HG03095 (cell line): ENCODE measurements at regions not wholly inside any gene's neighbourhood (a gene's known extent, or its start where the extent isn't known, plus 50 kb on each side); places are given as distances from the start of the nearest gene placed in this dataset.
"Not testable (repeated sequence)": the region's sequence is repeated elsewhere in the genome, so short reads cannot be mapped to it uniquely, and the experiment has no call there.

Source experiments
- ATAC-seq: cut with Tn5 transposase; IDR thresholded peaks from one replicate; pipeline ENCODE4 v1.9.1; 2021; ENCODE audit warnings: moderate library complexity; ENCODE audit not compliant: unreplicated experiment

DNA sequence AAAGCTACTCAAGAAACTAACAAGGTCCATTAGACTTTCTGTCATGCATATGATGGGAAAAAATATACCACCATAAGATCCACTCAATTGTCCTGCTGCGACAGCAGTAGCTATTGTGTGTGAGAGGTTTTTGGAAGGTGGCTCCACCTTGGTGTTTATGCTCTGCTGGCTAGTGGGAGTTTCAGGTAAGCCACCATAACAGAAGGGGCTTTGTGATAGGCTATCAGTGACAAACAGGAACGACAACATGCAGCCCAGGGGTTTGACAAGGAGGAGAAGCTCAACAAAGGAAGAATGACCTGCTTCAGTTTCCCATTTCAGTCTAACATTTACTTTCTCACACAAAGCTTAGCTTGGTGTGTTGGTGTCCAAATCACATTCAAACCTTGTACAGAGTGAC lies 182.6 kb downstream of the ATOH1 start:
- no peak for ATAC-seq

DNA sequence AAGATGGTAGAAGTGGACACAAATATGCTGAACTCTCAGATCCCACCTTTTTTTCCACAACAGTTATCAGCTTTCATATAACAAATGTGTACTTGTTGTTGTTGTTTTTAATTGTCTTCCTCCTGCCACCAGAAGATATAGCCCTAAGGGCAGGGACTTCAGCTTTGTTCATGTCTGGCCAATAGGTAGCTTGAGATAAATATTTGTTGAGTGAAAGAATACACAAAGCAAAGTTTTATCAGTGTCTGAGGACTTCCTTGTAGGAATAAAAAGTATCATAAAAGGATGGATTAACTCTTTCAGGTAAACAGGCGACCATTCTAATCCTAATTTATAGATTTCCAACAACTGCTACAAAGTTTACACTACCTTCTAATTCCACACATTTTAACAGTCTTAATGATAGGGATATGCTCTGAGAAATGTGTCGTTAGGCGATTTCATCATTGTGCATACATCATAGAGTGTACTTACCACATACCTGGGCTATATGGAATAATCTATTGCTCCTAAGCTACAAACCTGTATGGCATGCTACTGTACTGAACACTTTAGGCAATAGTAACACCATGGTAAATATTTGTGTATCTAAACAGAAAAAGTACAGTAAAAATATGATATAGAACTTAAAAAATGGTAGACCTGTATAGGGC lies 186.1 kb downstream of the ATOH1 start:
- no peak for ATAC-seq

GRCh38 chr4:94015956-94016355 lies 187.4 kb downstream of the ATOH1 start:
- ATAC-seq: no peak

DNA sequence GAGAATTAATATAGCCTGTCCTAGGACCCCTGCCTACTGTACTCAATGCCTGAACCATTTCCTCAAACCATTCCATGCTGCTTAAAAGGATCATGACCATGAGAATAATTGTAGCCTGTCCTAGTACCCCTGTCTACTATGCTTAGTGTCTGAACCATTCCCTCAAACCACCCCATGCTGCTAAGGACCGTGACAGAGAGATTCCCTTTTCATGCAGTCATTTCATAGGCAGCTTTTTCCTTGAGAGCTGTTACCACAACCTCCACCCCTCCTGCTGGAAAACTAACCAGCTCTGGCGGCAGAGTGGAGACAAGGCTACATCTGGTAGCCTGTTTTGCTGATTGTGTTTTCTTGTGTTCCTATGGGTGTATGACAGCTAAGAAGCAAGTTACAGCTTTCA lies 174.9 kb upstream of the SMARCAD1 start:
- no peak for ATAC-seq

DNA sequence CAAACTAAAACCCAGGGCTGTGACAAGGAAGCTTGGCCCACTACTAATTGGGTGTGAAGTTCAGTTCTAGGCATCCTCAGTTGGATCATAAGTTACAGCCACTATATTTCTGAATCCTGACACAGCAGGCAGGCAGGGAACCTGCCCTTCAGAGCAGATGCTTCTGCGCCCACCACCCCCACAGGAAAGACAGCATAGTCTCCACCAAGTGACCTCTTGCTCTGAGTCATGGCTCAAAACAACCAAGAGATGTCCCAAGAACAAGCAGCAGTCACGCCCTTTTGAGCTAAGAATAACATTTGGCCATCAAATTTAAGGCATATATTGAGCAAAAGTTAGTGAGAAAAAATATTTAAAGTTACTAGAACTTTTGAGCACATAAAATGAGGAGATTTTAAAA lies 170.7 kb upstream of the SMARCAD1 start:
- ATAC-seq: peak; percentile 63

DNA sequence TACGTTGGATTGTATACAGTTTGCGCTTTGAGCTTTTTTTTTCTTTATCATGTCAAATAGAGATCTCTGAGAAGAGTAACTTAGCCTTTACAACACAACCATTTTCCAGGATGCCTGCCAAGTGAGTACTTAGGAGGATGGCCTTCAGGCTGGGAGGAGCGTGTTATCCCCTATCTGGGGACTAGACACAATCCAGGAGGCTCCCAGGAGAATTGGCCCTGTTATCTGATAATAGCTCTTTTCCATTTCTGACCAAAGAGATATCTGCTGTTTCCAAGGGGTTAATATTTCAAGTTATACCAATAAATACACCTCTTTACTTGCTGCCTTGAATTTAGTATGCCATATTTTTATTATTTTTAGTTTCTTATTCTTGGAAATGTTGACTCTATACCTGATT lies 169.5 kb upstream of the SMARCAD1 start:
- ATAC-seq: no peak

DNA sequence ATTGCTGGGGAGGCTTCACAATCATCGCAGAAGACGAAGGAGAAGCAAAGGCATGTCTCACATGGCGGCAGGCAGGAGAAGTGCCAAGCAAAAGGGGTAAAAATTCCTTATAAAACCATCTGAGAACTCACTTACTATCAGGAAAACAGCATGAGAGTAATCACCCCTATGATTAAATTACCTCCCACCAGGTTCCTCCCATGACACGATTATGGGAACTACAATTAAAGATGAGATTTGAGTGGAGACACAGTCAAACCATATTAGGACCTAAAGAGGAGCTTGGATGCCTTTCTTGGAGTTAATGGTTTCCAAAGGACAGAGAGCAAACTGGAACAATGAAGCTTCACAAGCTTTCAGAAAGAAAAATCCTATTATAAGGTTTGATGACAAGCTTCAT lies 168.4 kb upstream of the SMARCAD1 start:
- no peak for ATAC-seq

GRCh38 chr4:94044471-94044870 lies 163.2 kb upstream of the SMARCAD1 start:
- not testable (repeated sequence) for ATAC-seq

GRCh38 chr4:94063084-94063483 lies 144.6 kb upstream of the SMARCAD1 start:
- no peak for ATAC-seq

GRCh38 chr4:94068753-94069719 lies 138.6 kb upstream of the SMARCAD1 start:
- ATAC-seq: no peak

- no peak for ATAC-seq
These were observed 131.2 kb upstream of the SMARCAD1 start for GRCh38 chr4:94076498-94076897.

DNA sequence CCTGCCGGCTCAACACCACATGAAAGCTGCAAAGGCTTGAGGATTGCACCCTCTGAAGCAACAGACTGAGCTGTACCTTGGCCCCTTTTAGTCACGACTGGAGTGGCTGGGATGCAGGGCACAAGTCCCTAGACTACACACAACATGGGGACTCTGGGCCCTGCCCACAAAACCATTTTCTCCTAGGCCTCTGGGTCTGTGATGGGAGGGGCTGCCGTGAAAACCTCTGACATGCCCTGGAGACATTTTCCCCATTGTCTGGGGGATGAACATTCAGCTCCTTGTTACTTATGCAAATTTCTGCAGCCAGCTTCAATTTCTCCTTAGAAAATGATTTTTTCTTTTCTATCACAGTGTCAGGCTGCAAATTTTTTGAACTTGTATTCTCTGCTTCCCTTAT lies 123.5 kb upstream of the SMARCAD1 start:
- ATAC-seq: no peak

DNA sequence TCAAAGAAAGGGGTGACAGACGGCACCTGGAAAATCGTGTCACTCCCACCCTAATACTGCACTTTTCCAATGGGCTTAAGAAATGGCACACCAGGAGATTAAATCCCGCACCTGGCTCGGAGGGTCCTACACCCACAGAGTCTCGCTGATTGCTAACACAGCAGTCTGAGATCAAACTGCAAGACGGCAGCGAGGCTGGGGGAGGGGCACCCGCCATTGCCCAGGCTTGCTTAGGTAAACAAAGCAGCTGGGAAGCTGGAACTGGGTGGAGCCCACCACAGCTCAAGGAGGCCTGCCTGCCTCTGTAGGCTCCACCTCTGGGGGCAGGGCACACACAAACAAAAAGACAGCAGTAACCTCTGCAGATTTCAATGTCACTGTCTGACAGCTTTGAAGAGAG lies 108.5 kb upstream of the SMARCAD1 start:
- ATAC-seq: not testable (repeated sequence)

DNA sequence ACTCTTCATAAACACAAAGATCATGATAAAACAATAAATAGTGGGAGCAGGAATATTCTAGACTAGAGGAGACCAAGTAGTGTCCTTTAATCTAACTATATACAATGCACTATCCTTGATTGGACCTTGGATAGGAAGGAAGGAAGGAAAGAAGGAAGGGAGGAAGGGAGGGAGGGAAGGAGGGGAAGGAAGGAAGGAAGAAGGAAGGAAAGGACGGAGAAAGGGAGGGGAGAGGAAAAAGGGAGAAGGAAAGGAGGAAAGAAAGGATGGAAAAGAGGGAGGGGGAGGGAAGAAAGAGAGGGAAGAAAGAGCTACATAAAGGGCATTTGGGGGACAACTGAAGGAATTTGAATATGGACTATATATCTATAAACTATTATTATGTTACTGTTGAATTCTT lies 95.0 kb upstream of the SMARCAD1 start:
- ATAC-seq: no peak

DNA sequence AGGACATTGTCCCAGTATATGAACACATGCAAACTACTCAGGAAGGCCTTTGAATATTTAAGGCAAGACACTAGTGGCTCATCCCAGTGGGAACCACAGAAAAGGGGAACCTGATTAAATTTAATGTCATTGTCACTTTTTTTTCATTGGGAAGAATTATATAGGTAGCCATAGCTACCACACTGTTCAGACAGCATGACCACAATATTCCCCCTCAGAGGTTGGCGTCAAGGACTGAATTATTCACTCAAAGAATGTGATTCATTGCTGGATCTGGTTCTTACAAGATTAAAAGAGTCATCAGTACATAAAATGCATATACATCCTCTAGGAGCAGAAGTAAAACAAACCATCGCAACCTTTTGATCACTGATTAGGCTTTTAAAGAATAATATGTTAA lies 92.0 kb upstream of the SMARCAD1 start:
- ATAC-seq: no peak

DNA sequence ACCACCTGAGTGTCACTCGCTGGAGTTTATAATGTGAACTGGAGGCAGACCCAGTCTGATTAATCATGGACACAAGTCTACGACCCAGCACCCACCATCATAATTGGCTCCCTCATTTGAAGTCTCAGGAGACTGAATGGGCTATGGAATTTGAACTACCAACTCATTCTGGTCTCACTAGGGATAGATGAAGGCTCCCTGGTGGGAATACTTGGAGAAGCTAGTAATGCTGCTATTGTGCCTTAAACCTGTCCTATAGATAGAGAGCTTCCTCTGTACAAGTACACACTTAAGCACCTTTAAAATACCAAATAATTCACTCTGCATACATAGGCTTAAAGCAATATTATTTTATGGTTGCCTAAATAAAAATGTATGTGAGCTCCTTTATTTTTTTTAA lies 90.8 kb upstream of the SMARCAD1 start:
- ATAC-seq: no peak

- no peak for ATAC-seq
These were observed 81.0 kb upstream of the SMARCAD1 start for GRCh38 chr4:94126669-94127068.

DNA sequence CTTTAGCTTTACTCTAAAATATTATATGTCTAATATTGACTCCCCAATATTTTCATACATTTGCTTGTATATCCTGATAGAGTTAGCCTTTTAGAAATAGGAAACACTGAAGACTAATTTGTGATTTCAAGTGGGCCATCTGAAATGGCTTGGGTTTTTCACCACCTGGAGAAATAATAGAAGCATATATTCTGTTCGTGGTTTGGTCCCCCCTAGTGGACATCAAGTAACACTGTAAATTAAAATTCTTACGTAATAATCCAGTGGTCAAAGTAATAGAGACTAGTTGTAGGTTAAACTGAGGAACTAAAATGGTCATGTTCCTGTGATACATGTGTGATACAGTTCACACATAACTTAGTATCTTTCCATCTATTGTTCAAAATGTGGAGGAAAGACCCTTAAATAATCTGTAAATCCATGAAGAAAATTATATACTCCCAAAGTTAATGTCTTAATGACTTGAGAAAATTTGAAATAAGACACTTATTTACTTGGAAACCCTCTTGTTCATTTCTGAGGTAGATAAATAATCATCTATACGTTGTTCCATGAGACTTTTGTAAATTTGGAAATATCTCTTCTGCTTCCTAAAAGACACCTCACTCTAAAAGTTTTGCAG lies 79.8 kb upstream of the SMARCAD1 start:
- peak; percentile 78 for ATAC-seq

DNA sequence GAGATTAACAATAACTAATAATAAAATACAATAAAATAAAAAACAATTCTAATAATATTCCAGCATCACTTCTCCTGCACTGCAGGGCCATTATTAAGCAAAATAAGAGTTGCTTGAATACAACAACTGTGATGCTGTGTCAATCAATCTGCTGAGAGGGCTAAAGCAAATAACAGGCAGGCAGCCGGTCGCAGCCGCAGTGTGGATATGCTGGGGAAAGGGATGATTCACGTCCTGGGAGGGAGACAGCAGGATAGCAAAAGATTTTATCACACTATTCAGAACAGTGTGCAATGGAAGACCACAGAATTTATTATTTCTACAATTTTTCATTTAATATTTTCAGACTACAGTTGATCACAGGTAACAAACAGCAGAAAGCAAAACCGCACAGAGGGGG lies 76.5 kb upstream of the SMARCAD1 start:
- ATAC-seq: no peak

DNA sequence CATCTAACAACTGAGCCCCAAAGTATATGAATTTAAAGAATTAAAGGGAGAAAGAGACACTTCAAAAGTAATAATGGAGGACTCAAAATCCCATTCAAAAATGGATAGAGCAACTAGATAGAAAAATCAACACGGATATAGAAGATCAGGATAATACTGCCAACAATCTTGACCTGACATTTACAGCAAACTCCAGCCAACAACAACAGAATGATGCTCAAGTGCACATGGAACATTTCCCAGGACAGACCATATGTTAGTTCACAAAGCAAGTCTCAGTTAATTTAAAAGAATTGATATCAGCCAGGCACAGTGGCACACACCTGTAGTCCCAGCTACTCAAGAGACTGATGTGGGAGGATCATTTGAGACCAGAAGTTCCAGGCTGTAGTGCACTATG lies 72.0 kb upstream of the SMARCAD1 start:
- ATAC-seq: no peak

- no peak for ATAC-seq
These were observed 67.6 kb upstream of the SMARCAD1 start for GRCh38 chr4:94139931-94140612.
